Cardiac fibroblast (primary cell): ENCODE measurements at regions not wholly inside any gene's neighbourhood (a gene's known extent, or its start where the extent isn't known, plus 50 kb on each side); places are given as distances from the start of the nearest gene placed in this dataset.

Experiments
- DNase-seq, 2 donors: peaks; one replicate each; pipeline versions ENCODE4 v3.0.0 to v3.0.0-alpha.2; 2010; ENCODE audit warnings: low read depth in 2 of 2
- H3K4me3 ChIP-seq, 2 donors: replicated peaks in 1 of 2; 1 replicate in 1 of 2; 2 replicates in 1 of 2; pipeline ENCODE4 v1.5.1; 2011; ENCODE audit warnings: low read depth in 2 of 2, low read length in 2 of 2, mild to moderate bottlenecking in 2 of 2, moderate library complexity in 1 of 2
- CTCF ChIP-seq: IDR thresholded peaks from one replicate; pipeline ENCODE4 v1.5.1; 2011; ENCODE audit warnings: low read depth, mild to moderate bottlenecking, low read length, inconsistent platforms

- no peak for TF ChIP-seq CTCF
- no peak for DNase-seq
- H3K4me3 ChIP-seq, result no peak overlapping the region
Observed at GRCh38 chr13:29909081-29909730, 58.8 kb upstream of the UBL3 start.

- peak; percentile 52 to 65 for DNase-seq
- no peak for TF ChIP-seq CTCF
- no peak overlapping the region for H3K4me3 ChIP-seq
Observed at GRCh38 chr13:29908416-29909080, 58.1 kb upstream of the UBL3 start.

GRCh38 chr13:29907670-29908069 lies 57.3 kb upstream of the UBL3 start:
- no peak for TF ChIP-seq CTCF
- no peak overlapping the region for H3K4me3 ChIP-seq
- no peak for DNase-seq

GRCh38 chr13:29906432-29907011 lies 56.1 kb upstream of the UBL3 start:
- no peak for TF ChIP-seq CTCF
- H3K4me3 ChIP-seq, result no peak overlapping the region
- DNase-seq, result no peak

GRCh38 chr13:29905845-29906244 lies 55.4 kb upstream of the UBL3 start:
- no peak overlapping the region for H3K4me3 ChIP-seq
- peak; percentile 49 to 76 for DNase-seq
- TF ChIP-seq CTCF, result no peak

- no peak overlapping the region for H3K4me3 ChIP-seq
- no peak for TF ChIP-seq CTCF
- no peak for DNase-seq
Observed at GRCh38 chr13:29903996-29904395, 53.6 kb upstream of the UBL3 start.

- H3K4me3 ChIP-seq, result no peak overlapping the region
- no peak for TF ChIP-seq CTCF
- DNase-seq, result no peak
Observed at GRCh38 chr13:29903543-29903942, 53.1 kb upstream of the UBL3 start.
